HG03103 (cell line): ENCODE measurements at regions not wholly inside any gene's neighbourhood (a gene's known extent, or its start where the extent isn't known, plus 50 kb on each side); places are given as distances from the start of the nearest gene placed in this dataset.
"Not testable (repeated sequence)": the region's sequence is repeated elsewhere in the genome, so short reads cannot be mapped to it uniquely, and the experiment has no call there.

Experiments
- ATAC-seq: cut with Tn5 transposase; IDR thresholded peaks from one replicate; pipeline ENCODE4 v1.9.1; 2021; ENCODE audit warnings: low read depth; ENCODE audit not compliant: unreplicated experiment

- no peak for ATAC-seq
Measured at GRCh38 chr6:148005806-148006205, 336.8 kb upstream of the SASH1 start.

DNA sequence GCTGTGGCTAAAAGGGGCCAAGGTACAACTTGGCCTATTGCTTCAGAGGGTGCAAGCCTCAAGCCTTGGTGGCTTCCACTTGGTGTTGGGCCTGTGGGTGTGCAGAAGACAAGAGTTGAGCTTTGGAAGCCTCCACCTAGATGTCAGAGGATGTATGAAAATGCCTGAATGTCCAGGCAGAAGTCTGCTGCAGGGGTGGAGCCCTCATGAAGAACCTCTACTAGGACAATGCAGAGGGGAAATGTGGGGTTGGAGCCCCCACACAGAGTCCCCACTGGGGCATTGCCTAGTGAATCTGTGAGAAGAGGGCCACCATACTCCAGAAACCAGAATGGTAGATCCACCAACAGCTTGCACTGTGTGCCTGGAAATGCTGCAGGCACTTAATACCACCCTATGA, 332.1 kb upstream of the SASH1 start:
- ATAC-seq = not testable (repeated sequence)

DNA sequence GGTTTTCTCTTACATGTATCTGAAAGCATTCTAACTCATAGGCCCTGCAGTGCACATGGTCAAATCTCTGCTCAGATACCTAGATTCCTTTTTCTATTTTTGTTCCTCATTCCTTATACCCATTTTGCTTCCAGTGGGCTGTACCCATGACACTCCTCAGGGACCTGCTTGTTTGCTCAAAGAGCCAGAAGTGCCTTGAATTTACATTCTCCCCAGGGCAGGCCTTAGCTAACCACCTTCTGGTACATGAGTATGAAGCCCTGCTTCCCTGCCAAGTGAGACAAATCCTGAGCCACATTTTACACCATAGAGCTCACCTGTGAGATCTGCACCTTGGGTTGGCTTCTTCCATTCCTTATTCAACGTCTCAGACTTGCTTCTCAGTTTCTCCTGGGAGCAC, 326.6 kb upstream of the SASH1 start:
- ATAC-seq = no peak

GRCh38 chr6:148021165-148021564, 321.5 kb upstream of the SASH1 start:
- no peak for ATAC-seq

- ATAC-seq = no peak
Measured at GRCh38 chr6:148021699-148022098, 320.9 kb upstream of the SASH1 start.

GRCh38 chr6:148022279-148022678, 320.4 kb upstream of the SASH1 start:
- not testable (repeated sequence) for ATAC-seq

- ATAC-seq = no peak
Measured at GRCh38 chr6:148027201-148027600, 315.4 kb upstream of the SASH1 start.

- no peak for ATAC-seq
Measured at GRCh38 chr6:148035806-148036390, 306.7 kb upstream of the SASH1 start.

GRCh38 chr6:148037496-148037895, 305.1 kb upstream of the SASH1 start:
- no peak for ATAC-seq

DNA sequence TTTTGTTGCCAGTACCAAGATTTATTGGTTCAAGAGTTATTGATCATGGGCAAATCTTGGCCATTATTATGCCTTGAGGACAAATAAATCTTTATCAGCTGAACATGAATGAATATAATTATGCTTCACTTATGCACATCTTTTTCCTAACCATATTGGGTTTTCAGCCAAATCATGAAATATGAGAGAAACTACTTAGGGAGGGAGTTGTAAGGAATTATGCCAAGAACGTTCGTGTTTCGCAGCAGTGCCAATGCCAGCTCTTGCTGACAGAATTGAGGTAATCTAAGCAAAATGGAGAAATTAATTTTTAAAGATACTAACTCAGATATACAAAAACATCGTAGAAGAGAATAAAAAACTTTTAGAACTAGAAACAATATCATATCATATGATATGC, 301.1 kb upstream of the SASH1 start:
- ATAC-seq = no peak

DNA sequence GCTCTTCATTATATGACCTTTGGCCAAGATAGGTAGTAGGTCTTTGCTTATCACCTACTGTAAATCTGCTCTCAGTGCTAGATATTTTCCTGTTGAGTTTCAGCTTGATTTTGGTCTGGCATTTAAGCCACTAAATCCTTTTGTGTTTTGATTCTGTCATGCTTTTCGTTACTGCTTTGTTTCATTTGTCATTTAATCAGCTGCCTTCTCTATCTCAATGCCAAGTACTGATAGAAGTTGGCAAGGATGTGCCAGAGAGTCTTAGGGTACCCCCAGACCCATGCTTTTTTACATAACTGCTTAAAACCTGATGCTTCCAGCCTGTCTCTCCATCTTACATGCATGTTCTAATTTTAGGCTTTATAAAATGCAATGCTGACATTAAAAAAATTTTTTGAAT, 300.1 kb upstream of the SASH1 start:
- no peak for ATAC-seq

DNA sequence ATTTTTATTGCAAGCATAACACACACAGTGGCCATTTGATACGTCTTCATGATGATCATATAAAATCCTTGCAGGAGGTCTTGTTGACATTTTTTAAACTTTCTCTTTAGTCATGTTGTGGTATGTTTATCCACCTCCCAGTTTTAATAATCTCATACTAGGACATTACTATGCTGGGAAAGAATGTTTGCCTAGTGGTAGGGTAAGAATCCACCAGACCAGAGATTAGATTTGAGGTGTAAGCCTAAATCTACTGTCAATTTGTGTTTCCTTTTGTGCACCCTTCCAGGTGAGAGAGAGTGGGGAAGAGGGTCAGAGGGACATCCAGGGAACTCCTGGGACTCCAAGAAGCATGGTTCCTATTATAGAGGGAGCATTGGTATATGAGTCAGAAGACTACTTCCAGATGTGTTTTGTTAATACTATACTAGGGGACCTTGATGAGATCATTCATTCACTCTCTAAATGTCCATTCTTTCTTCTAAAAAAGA, 298.3 kb upstream of the SASH1 start:
- ATAC-seq = no peak

GRCh38 chr6:148044921-148045320, 297.7 kb upstream of the SASH1 start:
- ATAC-seq = no peak

GRCh38 chr6:148053209-148053608, 289.4 kb upstream of the SASH1 start:
- ATAC-seq = no peak

DNA sequence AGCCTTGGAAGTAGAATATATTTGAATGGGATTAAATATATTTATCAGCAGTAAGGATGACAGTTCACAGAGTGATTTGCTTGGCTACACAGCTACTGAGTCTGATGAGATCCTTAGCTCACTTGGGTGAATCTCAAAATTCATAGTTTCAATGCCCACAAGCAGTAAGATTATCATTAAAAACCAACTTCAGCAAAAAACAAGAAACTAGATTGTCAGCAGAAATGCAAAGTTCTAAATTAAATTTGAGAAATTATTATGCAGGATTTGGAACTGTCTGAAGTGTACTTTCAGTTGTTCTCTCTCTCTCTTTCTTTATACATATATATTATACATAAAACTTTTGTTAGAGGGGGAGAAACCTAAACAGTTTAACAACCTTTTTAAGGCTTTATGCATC, 288.8 kb upstream of the SASH1 start:
- ATAC-seq = no peak

GRCh38 chr6:148054219-148054618, 288.4 kb upstream of the SASH1 start:
- no peak for ATAC-seq

GRCh38 chr6:148055419-148055818, 287.2 kb upstream of the SASH1 start:
- ATAC-seq = no peak

GRCh38 chr6:148059869-148060268, 282.8 kb upstream of the SASH1 start:
- ATAC-seq = no peak

- no peak for ATAC-seq
Measured at GRCh38 chr6:148064406-148065134, 278.1 kb upstream of the SASH1 start.

DNA sequence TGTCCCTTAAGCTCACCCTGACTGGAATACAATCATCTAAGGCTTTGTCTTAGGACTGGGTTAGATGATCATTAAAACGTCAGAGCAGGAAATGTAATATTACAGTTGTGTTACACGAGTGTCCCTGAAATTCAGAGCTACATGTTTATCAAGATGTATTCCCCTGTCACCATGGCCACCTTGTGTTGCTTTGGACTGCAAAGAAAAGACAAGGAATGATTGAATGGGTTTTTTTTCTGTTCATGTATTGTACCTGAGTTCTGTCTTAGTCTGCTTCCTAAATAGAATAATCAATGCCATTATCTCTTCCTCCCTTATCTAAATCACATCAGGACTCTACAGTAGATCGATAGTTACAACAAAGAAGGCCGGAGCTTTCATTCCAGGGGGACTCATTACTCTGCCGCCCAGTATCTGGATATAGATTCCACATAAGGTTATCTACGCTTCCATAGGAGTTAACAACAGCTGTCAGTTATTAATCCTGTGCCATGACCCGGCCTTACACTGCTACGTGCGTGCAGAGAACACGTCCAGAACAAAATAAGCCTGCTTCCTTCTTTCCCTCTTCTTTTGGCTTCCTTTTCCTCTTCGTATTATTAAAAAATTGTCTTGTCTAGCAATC, 274.1 kb upstream of the SASH1 start:
- ATAC-seq = no peak

DNA sequence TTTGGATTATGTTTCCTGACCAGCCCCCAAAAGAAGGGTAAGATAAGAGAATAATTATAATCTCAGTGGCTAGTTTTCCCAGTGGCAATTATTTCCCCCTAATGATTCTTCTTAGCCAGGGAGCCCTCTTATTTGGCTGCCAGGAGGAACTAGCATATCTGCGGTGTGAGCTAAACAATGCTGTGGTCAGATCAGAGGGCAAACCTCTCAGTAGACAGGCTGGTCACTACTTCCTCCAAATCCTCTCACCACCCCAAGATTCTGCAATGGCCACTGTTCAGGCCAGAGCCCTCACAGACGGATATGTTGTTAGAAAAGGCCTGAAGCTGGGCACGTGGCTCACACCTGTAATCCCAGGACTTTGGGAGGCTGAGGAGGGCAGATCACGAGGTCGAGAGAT, 273.4 kb upstream of the SASH1 start:
- no peak for ATAC-seq

GRCh38 chr6:148074291-148074690, 268.3 kb upstream of the SASH1 start:
- no peak for ATAC-seq
